Nephron progenitor cell (in vitro differentiated cells): ENCODE measurements at regions not wholly inside any gene's neighbourhood (a gene's known extent, or its start where the extent isn't known, plus 50 kb on each side); places are given as distances from the start of the nearest gene placed in this dataset.
"Not testable (repeated sequence)": the region's sequence is repeated elsewhere in the genome, so short reads cannot be mapped to it uniquely, and the experiment has no call there.

ENCODE experiments used
- DNase-seq: peaks from one replicate; pipeline ENCODE4 v3.0.0; 2021
- H3K27ac Mint-ChIP-seq: 2 replicates; pipeline ENCODE4 v1.8.0; 2021; ENCODE audit warnings: mild to moderate bottlenecking, moderate library complexity, mixed read lengths
- H3K27me3 Mint-ChIP-seq: 2 replicates; pipeline ENCODE4 v1.8.0; 2021; ENCODE audit warnings: mild to moderate bottlenecking, low read depth, mixed read lengths; ENCODE audit not compliant: poor library complexity
- H3K36me3 Mint-ChIP-seq: 2 replicates; pipeline ENCODE4 v1.8.0; 2021; ENCODE audit warnings: low read depth, mixed read lengths
- H3K4me1 Mint-ChIP-seq: 2 replicates; pipeline ENCODE4 v1.8.0; 2021; ENCODE audit warnings: mixed read lengths
- H3K4me3 Mint-ChIP-seq: 2 replicates; pipeline ENCODE4 v1.8.0; 2021; ENCODE audit warnings: mild to moderate bottlenecking, moderate library complexity, mixed read lengths
- H3K9me3 Mint-ChIP-seq: 2 replicates; pipeline ENCODE4 v1.8.0; 2021; ENCODE audit warnings: mild to moderate bottlenecking, moderate library complexity, mixed read lengths
- TF ChIP-seq, protein P1 (sequence below): fragments of 200-600 bp; sonication (generic); IDR thresholded peaks from 2 replicates; pipeline ENCODE4 v1.5.0; 2021; ENCODE audit warnings: antibody characterized with exemption

DNA sequence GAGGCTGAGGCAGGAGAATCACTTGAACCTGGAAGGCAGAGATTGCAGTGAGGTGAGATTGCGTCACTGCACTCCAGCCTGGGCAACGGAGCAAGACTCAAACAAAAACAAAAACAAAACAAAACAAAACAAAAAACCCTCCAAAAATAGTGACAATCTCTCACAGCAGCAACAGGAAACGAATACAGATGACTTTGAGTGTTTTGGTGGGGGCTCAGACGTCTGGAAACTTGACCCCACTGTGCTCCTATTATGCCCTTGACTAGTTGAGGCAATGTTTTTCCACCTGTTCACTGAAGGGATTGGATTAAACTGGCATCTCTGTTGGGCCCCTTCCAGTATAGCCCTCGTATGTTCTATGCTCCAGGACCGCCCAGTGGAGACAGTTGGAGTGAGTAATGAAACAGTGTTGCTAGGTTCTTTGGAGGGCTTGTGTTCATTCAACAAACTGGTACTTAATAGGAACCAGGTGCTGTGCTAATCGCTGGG, 167.0 kb downstream of the UTP18 start:
- Mint-ChIP-seq H3K4me1 (peaks cover 6% of the 10 kb centered on the region), H3K27ac (peak overlapping the region; percentile 10), H3K27me3 (peaks cover 12% of the 10 kb centered on the region), H3K36me3 (no peaks in the 10 kb centered on the region), H3K4me3 (no peak overlapping the region), H3K9me3 (peaks cover 23% of the 10 kb centered on the region)
- TF ChIP-seq, protein P1, sequence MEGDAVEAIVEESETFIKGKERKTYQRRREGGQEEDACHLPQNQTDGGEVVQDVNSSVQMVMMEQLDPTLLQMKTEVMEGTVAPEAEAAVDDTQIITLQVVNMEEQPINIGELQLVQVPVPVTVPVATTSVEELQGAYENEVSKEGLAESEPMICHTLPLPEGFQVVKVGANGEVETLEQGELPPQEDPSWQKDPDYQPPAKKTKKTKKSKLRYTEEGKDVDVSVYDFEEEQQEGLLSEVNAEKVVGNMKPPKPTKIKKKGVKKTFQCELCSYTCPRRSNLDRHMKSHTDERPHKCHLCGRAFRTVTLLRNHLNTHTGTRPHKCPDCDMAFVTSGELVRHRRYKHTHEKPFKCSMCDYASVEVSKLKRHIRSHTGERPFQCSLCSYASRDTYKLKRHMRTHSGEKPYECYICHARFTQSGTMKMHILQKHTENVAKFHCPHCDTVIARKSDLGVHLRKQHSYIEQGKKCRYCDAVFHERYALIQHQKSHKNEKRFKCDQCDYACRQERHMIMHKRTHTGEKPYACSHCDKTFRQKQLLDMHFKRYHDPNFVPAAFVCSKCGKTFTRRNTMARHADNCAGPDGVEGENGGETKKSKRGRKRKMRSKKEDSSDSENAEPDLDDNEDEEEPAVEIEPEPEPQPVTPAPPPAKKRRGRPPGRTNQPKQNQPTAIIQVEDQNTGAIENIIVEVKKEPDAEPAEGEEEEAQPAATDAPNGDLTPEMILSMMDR, result no peak
- no peak for DNase-seq

DNA sequence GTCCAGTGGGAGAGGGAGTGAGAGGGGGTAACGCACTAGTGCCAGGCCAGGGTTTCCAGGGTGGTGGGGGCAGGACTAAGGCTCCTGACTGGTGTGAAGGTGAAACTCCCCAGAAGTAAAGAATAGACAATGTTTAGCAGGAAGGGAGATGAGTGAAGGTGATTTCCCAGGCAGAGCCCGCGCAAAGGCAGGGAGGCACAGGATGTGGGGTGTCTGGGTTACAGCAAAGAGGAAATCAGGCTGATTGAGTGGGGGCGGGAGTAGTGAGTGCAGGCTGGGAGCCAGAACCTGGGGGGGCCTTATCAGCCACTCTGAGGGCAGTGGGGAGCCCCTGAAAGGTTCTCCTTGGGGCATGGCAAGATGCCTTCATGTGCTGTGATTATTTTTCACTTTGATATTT, 167.5 kb downstream of the UTP18 start:
- Mint-ChIP-seq H3K9me3 (peaks cover 19% of the 10 kb centered on the region), H3K4me3 (no peak overlapping the region), H3K27ac (peak overlapping the region; percentile 10), H3K27me3 (peaks cover 9% of the 10 kb centered on the region), H3K36me3 (no peaks in the 10 kb centered on the region), H3K4me1 (peaks cover 6% of the 10 kb centered on the region)
- DNase-seq, result no peak
- TF ChIP-seq, protein P1, result no peak

DNA sequence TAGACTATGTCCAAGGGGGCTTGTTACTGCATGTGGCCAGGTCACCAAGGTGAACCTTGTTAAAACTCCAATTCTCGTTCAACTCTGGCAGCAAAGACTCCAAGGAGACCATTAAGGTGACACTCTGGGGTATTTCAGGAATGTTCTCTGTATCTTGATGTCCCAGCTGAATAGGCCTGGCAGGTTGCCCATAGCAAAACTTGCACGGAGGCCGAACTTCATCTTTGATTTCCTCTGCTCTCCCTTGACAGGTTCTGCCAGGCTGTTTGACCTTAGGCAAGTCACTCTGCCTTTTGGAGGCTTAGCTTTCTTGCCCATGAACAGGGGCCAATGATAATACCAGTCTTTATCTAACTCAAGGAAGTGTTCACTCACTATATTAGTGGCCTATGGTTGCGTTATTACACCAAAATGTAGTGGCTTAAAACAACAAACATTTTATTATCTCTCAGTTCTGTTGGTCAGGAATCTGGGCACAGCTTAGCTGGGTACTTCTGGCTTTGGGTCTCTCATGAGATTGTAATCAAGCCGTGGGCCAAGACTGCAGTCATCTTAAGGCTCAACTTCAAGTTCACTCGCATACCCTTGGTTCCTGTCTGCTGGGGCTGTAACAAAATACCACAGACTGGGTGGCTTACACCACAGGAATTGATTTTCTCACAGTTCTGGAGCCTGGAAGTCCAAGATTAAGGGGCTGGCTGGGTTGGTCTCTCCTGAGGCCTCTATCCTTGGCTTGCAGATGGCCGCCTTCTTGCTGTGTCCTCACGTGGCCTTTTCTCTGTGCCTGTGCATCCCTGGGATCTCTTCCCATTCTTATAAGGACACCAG, 168.5 kb downstream of the UTP18 start:
- H3K9me3 Mint-ChIP-seq, result peaks cover 19% of the 10 kb centered on the region
- H3K27ac Mint-ChIP-seq, result no peak overlapping the region
- peaks cover 13% of the 10 kb centered on the region for H3K27me3 Mint-ChIP-seq
- H3K4me3 Mint-ChIP-seq, result no peak overlapping the region
- H3K4me1 Mint-ChIP-seq, result peaks cover 6% of the 10 kb centered on the region
- TF ChIP-seq, protein P1, result no peak
- DNase-seq, result no peak
- H3K36me3 Mint-ChIP-seq, result no peaks in the 10 kb centered on the region

DNA sequence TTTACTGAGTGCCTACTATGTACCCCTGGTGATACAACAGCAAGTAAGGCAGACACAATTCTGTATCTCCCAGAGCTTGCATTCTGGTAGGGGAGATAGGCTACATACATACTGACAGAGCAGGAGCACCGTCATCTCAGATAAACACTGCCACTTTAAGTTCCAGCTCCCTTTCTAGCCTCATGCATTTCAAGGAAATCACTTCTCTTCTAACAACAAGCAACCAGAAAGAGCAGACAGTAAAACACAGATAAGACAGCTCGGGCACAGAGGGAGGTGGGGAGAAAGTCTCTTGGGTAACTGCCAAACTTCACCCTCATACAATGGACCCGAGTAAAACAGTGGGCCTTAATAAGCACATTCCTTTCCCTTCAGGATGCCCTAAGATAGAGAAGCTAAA, 169.6 kb downstream of the UTP18 start:
- not testable (repeated sequence) for H3K27ac Mint-ChIP-seq, DNase-seq, H3K4me3 Mint-ChIP-seq, H3K4me1 Mint-ChIP-seq, H3K36me3 Mint-ChIP-seq
- H3K27me3 Mint-ChIP-seq, result peaks cover 13% of the 10 kb centered on the region
- H3K9me3 Mint-ChIP-seq, result peaks cover 19% of the 10 kb centered on the region

DNA sequence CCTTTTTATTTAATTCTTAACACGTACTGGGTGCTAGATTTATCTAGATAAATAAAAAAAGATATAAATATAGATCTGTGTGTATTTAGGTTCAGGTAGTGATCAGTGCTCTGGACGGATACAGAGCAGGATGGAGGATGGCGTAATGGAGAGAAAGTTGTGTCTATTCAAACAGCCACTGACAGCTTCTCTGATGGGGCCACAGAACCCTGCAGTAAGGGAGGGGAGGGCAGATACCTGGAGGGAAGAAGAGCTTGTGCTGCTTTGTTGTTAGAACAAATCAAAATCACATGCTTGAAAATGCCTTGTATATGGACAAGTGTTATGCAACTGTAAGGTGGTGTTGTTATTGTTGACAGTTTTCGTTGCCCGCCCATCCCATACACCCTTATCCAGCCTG, 170.2 kb downstream of the UTP18 start:
- Mint-ChIP-seq H3K4me3 (no peak overlapping the region), H3K36me3 (no peaks in the 10 kb centered on the region), H3K27ac (no peak overlapping the region), H3K9me3 (peaks cover 19% of the 10 kb centered on the region), H3K27me3 (peaks cover 10% of the 10 kb centered on the region), H3K4me1 (peaks cover 12% of the 10 kb centered on the region)
- no peak for DNase-seq
- TF ChIP-seq, protein P1, result no peak

DNA sequence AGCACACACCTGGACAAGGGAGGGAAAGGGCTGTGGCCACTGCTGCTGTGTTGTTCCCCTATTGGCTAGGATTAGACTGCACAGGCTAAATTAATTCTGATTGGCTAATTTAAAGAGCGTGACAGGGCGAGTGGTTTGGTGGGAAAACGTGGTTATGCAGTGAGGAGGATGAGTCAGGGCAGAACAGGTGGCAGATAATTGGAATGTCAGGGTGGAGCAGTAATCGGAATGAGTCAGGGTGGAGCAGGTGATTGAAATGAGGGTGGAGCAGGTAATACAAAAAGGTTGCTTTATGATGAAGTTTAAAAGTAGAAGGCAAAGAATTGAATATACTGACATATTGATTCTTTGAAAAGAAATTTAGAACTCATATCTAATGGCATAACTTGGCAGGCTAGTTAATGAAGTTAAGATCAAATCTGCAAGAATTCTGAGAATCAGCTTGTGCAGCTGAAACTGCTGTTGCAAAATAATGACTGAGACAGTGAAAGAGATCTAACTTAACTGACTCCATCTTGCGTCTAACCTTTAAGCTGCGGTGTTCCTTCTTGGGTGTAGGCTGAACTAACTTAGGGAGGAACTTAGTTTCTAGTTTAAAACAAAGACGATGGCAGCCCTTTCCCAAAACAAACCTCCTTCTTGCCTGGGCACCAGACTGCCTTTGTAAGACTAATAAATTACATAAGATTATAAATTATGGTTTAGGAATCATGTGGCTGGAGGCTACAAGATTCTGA, 174.3 kb downstream of the UTP18 start:
- Mint-ChIP-seq H3K4me1 (peaks cover 19% of the 10 kb centered on the region), H3K9me3 (peaks cover 19% of the 10 kb centered on the region), H3K36me3 (no peaks in the 10 kb centered on the region), H3K4me3 (no peak overlapping the region), H3K27me3 (peaks cover 9% of the 10 kb centered on the region), H3K27ac (no peak overlapping the region)
- no peak for DNase-seq
- TF ChIP-seq, protein P1, result no peak
